Ascending aorta (tissue), 2 donors: ENCODE measurements at regions not wholly inside any gene's neighbourhood (a gene's known extent, or its start where the extent isn't known, plus 50 kb on each side); places are given as distances from the start of the nearest gene placed in this dataset.

Source experiments
- DNase-seq, 2 donors: peaks; one replicate each; pipeline ENCODE4 v3.0.0-alpha.2; 2019; ENCODE audit warnings: low spot score in 2 of 2
- H3K27ac ChIP-seq, 2 donors: fragments of 200-600 bp; sonication (generic); one replicate each; pipeline ENCODE4 v1.5.1; 2016 to 2017; ENCODE audit warnings: mild to moderate bottlenecking in 1 of 2
- H3K27me3 ChIP-seq: fragments of 200-600 bp; sonication (generic); one replicate; pipeline ENCODE4 v1.5.1; 2017
- H3K36me3 ChIP-seq, 2 donors: fragments of 200-600 bp; sonication (generic); one replicate each; pipeline ENCODE4 v1.5.1; 2016
- H3K4me1 ChIP-seq, 2 donors: fragments of 200-600 bp; sonication (generic); one replicate each; pipeline ENCODE4 v1.5.1; 2016 to 2017; ENCODE audit warnings: mild to moderate bottlenecking in 1 of 2
- H3K4me3 ChIP-seq, 2 donors: fragments of 200-600 bp; sonication (generic); one replicate each; pipeline ENCODE4 v1.5.1; 2016 to 2017; ENCODE audit warnings: mild to moderate bottlenecking in 1 of 2
- H3K9me3 ChIP-seq, 2 donors: fragments of 200-600 bp; sonication (generic); one replicate each; pipeline ENCODE4 v1.5.1; 2016
- CTCF ChIP-seq, 3 experiments: fragments of 200-600 bp in 2 of 3; fragments of 450-650 bp in 1 of 3; sonication (generic) in 2 of 3; IDR thresholded peaks; one replicate each; pipeline ENCODE4 v1.5.1; 2016 to 2019; ENCODE audit warnings: antibody characterized with exemption in 3 of 3, mild to moderate bottlenecking in 1 of 3, moderate library complexity in 1 of 3
- intact Hi-C: fragments of 100-400 bp; cut with DNase I; formaldehyde crosslinking; loops from one replicate; pipeline ENCODE4 v1.15.1; 2023

GRCh38 chr18:72391427-72391826, 152.7 kb downstream of the CBLN2 start:
- Histone ChIP-seq H3K9me3 (no peaks in the 10 kb centered on the region), H3K27me3 (no peaks in the 10 kb centered on the region), H3K36me3 (no peaks in the 10 kb centered on the region), H3K4me3 (no peak overlapping the region), H3K4me1 (no peaks in the 10 kb centered on the region), H3K27ac (no peak overlapping the region)
- no peak for DNase-seq
- intact Hi-C loops = no loop called here
- no peak for TF ChIP-seq CTCF (IDR thresholded peaks at IDR 0.05)

GRCh38 chr18:72378016-72378415, 166.1 kb downstream of the CBLN2 start:
- intact Hi-C loops = no loop called here
- no peaks in the 10 kb centered on the region for H3K27me3 ChIP-seq
- no peaks in the 10 kb centered on the region for H3K36me3 ChIP-seq
- H3K27ac ChIP-seq = no peak overlapping the region
- no peaks in the 10 kb centered on the region for H3K9me3 ChIP-seq
- no peak overlapping the region for H3K4me3 ChIP-seq
- H3K4me1 ChIP-seq = no peaks in the 10 kb centered on the region
- no peak for DNase-seq
- TF ChIP-seq CTCF (IDR thresholded peaks at IDR 0.05) = no peak

GRCh38 chr18:72376256-72376655, 167.9 kb downstream of the CBLN2 start:
- Histone ChIP-seq H3K27ac (no peak overlapping the region), H3K9me3 (no peaks in the 10 kb centered on the region), H3K36me3 (no peaks in the 10 kb centered on the region), H3K4me1 (no peaks in the 10 kb centered on the region), H3K4me3 (no peak overlapping the region), H3K27me3 (no peaks in the 10 kb centered on the region)
- intact Hi-C loops = no loop called here
- no peak for DNase-seq
- TF ChIP-seq CTCF (IDR thresholded peaks at IDR 0.05) = no peak

GRCh38 chr18:72375618-72376017, 168.5 kb downstream of the CBLN2 start:
- no peaks in the 10 kb centered on the region for H3K36me3 ChIP-seq
- H3K27ac ChIP-seq = no peak overlapping the region
- H3K4me3 ChIP-seq = no peak overlapping the region

GRCh38 chr18:72372076-72372475, 172.1 kb downstream of the CBLN2 start:
- Histone ChIP-seq H3K36me3 (no peaks in the 10 kb centered on the region), H3K27me3 (no peaks in the 10 kb centered on the region), H3K27ac (no peak overlapping the region), H3K4me1 (no peaks in the 10 kb centered on the region), H3K4me3 (no peak overlapping the region), H3K9me3 (no peaks in the 10 kb centered on the region)
- DNase-seq = no peak
- intact Hi-C loops = no loop called here
- TF ChIP-seq CTCF (IDR thresholded peaks at IDR 0.05) = no peak

More at GRCh38 chr18:72375618-72376017, 168.5 kb downstream of the CBLN2 start:
- Histone ChIP-seq H3K9me3 (no peaks in the 10 kb centered on the region), H3K4me1 (no peaks in the 10 kb centered on the region), H3K27me3 (no peaks in the 10 kb centered on the region)
- no peak for DNase-seq
- intact Hi-C loops = no loop called here
- no peak for TF ChIP-seq CTCF (IDR thresholded peaks at IDR 0.05)

- no peak for DNase-seq
- no peaks in the 10 kb centered on the region for H3K27me3 ChIP-seq
- no peak for TF ChIP-seq CTCF (IDR thresholded peaks at IDR 0.05)
- H3K36me3 ChIP-seq = no peaks in the 10 kb centered on the region
- no peaks in the 10 kb centered on the region for H3K9me3 ChIP-seq
- H3K27ac ChIP-seq = no peak overlapping the region
- intact Hi-C loops = no loop called here
- H3K4me1 ChIP-seq = no peaks in the 10 kb centered on the region
- H3K4me3 ChIP-seq = no peak overlapping the region
These were observed 175.8 kb downstream of the CBLN2 start for GRCh38 chr18:72368308-72368707.
